ENCODE measurements at regions not wholly inside any gene's neighbourhood (a gene's known extent, or its start where the extent isn't known, plus 50 kb on each side); places are given as distances from the start of the nearest gene placed in this dataset.

GRCh38 chr3:153078826-153079225 lies 83.2 kb upstream of the RAP2B start:
- H3K4me3 Mint-ChIP-seq = no peak overlapping the region
- POLR2A ChIA-PET = no interaction called here
- no peaks in the 10 kb centered on the region for H3K27me3 Mint-ChIP-seq
- no peaks in the 10 kb centered on the region for H3K4me1 Mint-ChIP-seq
- H3K27ac Mint-ChIP-seq = no peak overlapping the region
- no peak for DNase-seq
- H3K36me3 Mint-ChIP-seq = no peaks in the 10 kb centered on the region
- H3K9me3 Mint-ChIP-seq = no peaks in the 10 kb centered on the region
- no peak for ATAC-seq (ENCODE audit: low read depth)

- DNase-seq = no peak
- no peaks in the 10 kb centered on the region for H3K27me3 Mint-ChIP-seq
- H3K36me3 Mint-ChIP-seq = no peaks in the 10 kb centered on the region
- H3K4me1 Mint-ChIP-seq = no peaks in the 10 kb centered on the region
- no peaks in the 10 kb centered on the region for H3K9me3 Mint-ChIP-seq
- ATAC-seq (ENCODE audit: low read depth) = no peak
- no peak overlapping the region for H3K27ac Mint-ChIP-seq
- no peak overlapping the region for H3K4me3 Mint-ChIP-seq
- POLR2A ChIA-PET = no interaction called here
These were observed 82.6 kb upstream of the RAP2B start for GRCh38 chr3:153079386-153079785.

GRCh38 chr3:153080778-153081240 lies 81.2 kb upstream of the RAP2B start:
- DNase-seq = no peak
- no peaks in the 10 kb centered on the region for H3K27me3 Mint-ChIP-seq
- H3K9me3 Mint-ChIP-seq = no peaks in the 10 kb centered on the region
- ATAC-seq (ENCODE audit: low read depth) = no peak
- H3K4me1 Mint-ChIP-seq = no peaks in the 10 kb centered on the region
- H3K4me3 Mint-ChIP-seq = no peak overlapping the region
- POLR2A ChIA-PET = no interaction called here
- H3K36me3 Mint-ChIP-seq = no peaks in the 10 kb centered on the region
- no peak overlapping the region for H3K27ac Mint-ChIP-seq

- Mint-ChIP-seq H3K4me3 (no peak overlapping the region), H3K27me3 (peaks cover 2% of the 10 kb centered on the region), H3K36me3 (no peaks in the 10 kb centered on the region), H3K27ac (no peak overlapping the region), H3K9me3 (no peaks in the 10 kb centered on the region), H3K4me1 (no peaks in the 10 kb centered on the region)
- POLR2A ChIA-PET = no interaction called here
- ATAC-seq (ENCODE audit: low read depth) (no peak), DNase-seq (no peak)
These were observed 77.6 kb upstream of the RAP2B start for GRCh38 chr3:153084431-153084830.

DNA sequence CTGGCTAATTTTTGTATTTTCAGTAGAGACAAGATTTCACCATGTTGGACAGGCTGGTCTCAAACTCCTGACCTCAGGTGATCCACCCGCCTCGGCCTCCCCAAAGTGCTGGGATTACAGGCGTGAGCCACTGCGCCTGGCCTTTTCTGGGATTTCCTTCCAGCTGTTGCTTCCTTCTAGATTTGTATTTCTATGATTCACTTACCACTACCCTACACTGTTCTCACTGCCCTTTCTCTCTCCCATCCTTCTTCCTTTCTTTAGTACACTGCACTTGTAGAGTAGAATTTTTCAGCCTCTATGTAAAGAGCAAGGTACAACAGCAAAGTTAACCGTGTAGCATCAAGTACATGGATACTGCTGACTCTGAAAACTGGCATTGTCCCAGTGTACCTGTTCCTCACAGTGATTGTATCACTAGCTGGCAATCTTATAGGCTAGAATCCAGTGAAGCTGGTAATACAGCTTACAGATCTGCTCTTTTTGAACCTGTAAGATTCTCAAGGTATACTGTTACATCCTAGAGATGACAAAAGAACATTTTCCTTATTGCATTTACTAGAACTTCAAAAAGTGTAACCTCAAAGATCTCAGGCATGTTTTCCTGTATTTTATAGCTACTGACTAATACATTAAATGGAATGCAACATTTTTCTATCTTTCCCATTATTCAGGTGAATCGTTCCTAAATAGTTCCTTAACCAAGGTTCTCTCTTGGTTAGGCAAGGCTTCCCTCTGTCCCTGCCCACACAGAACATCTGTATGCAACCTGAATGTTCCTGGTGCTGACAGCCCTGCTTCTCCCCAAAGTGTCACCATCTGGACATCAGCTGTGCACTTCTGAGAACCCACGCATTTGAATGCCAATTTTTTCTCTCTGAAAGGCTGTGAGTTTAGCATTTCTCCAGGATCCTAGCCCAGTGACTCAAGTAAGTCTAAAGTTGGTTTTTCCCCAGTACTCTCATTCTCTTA lies 74.1 kb upstream of the RAP2B start:
- no peak for DNase-seq
- H3K27me3 Mint-ChIP-seq = peaks cover 2% of the 10 kb centered on the region
- no peak overlapping the region for H3K4me3 Mint-ChIP-seq
- no peaks in the 10 kb centered on the region for H3K9me3 Mint-ChIP-seq
- ATAC-seq (ENCODE audit: low read depth) = no peak
- H3K27ac Mint-ChIP-seq = no peak overlapping the region
- POLR2A ChIA-PET = no interaction called here
- H3K4me1 Mint-ChIP-seq = peaks cover 5% of the 10 kb centered on the region
- H3K36me3 Mint-ChIP-seq = no peaks in the 10 kb centered on the region

- POLR2A ChIA-PET = no interaction called here
- H3K4me3 Mint-ChIP-seq = no peak overlapping the region
These were observed 72.4 kb upstream of the RAP2B start for GRCh38 chr3:153089620-153090019.

DNA sequence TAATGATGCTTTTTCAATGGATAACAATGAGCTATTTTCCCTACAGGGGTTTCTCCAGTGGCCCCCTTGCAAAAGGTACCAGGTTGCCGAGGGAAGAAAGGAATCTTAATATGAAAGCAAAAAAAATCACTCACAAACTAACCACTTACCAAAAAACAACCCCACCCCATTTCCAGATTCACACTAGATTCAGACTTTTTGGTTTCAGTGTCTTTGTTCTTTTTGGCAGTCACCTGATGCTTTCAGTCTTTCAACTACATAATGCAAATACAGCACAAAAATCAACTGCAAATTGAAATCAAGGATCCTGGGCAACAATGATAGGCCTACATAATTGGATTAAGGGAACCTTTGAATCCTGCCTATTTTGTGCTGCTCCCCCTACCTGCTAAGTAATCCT lies 71.1 kb upstream of the RAP2B start:
- DNase-seq (no peak), ATAC-seq (ENCODE audit: low read depth) (no peak)
- POLR2A ChIA-PET = no interaction called here
- Mint-ChIP-seq H3K4me1 (peaks cover 5% of the 10 kb centered on the region), H3K4me3 (no peak overlapping the region), H3K9me3 (no peaks in the 10 kb centered on the region), H3K27ac (no peak overlapping the region), H3K27me3 (peaks cover 2% of the 10 kb centered on the region), H3K36me3 (no peaks in the 10 kb centered on the region)

More at GRCh38 chr3:153089620-153090019, 72.4 kb upstream of the RAP2B start:
- DNase-seq (no peak), ATAC-seq (ENCODE audit: low read depth) (no peak)
- no peak overlapping the region for H3K27ac Mint-ChIP-seq
- H3K36me3 Mint-ChIP-seq = no peaks in the 10 kb centered on the region
- H3K9me3 Mint-ChIP-seq = no peaks in the 10 kb centered on the region
- H3K27me3 Mint-ChIP-seq = peaks cover 2% of the 10 kb centered on the region
- peaks cover 5% of the 10 kb centered on the region for H3K4me1 Mint-ChIP-seq

GRCh38 chr3:153093629-153094028 lies 68.4 kb upstream of the RAP2B start:
- POLR2A ChIA-PET = no interaction called here
- DNase-seq (no peak), ATAC-seq (ENCODE audit: low read depth) (no peak)
- Mint-ChIP-seq H3K36me3 (no peaks in the 10 kb centered on the region), H3K27me3 (peaks cover 2% of the 10 kb centered on the region), H3K9me3 (no peaks in the 10 kb centered on the region), H3K4me1 (peaks cover 5% of the 10 kb centered on the region), H3K27ac (no peak overlapping the region), H3K4me3 (no peak overlapping the region)

GRCh38 chr3:153094386-153094785 lies 67.6 kb upstream of the RAP2B start:
- Mint-ChIP-seq H3K9me3 (no peaks in the 10 kb centered on the region), H3K36me3 (no peaks in the 10 kb centered on the region), H3K4me3 (no peak overlapping the region), H3K27ac (no peak overlapping the region), H3K27me3 (no peaks in the 10 kb centered on the region), H3K4me1 (peaks cover 5% of the 10 kb centered on the region)
- POLR2A ChIA-PET = no interaction called here
- no peak for ATAC-seq (ENCODE audit: low read depth)
- no peak for DNase-seq

DNA sequence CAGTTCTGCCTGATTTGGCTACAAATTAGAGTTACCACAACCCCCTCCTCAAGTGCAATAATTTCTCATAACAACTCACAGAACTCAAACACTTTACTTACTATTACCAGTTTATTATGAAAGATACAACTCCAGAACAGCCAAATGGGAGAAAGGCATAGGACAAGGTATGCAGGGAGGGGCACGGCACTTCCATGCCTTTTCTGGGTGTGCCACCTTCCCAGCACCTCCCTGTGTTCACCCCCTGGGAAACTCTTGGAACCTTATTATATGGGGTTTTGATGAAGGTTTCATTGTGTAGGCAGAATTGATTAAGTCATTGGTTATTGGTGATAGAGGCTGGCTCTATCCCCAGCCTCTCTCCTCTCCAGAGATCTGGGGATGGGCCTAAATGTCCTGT lies 66.6 kb upstream of the RAP2B start:
- DNase-seq = no peak
- ATAC-seq (ENCODE audit: low read depth) = no peak
- Mint-ChIP-seq H3K4me1 (peaks cover 5% of the 10 kb centered on the region), H3K27me3 (no peaks in the 10 kb centered on the region), H3K4me3 (no peak overlapping the region), H3K27ac (no peak overlapping the region), H3K9me3 (no peaks in the 10 kb centered on the region), H3K36me3 (no peaks in the 10 kb centered on the region)
- POLR2A ChIA-PET = no interaction called here

DNA sequence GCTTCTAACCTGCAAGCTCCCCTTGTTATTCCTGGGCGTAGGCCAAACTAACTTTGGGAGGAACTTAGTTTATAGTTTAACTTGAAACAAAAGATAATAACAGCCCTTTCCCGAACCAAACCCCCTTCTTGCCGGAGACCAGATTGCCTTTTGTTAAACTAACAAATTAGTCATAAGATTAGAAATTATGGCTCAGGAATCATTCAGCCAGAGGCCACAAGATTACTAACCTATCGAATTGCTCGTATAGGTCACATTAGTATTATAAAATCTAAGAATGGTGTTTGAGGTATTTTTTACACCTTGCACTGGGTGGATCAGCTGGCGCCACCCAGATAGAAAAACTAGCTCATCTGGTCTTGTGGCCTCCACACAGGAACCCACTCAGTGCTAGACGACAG lies 65.3 kb upstream of the RAP2B start:
- no peak overlapping the region for H3K27ac Mint-ChIP-seq
- DNase-seq = no peak
- no peak for ATAC-seq (ENCODE audit: low read depth)
- POLR2A ChIA-PET = no interaction called here
- H3K36me3 Mint-ChIP-seq = no peaks in the 10 kb centered on the region
- H3K4me1 Mint-ChIP-seq = no peaks in the 10 kb centered on the region
- no peaks in the 10 kb centered on the region for H3K9me3 Mint-ChIP-seq
- no peak overlapping the region for H3K4me3 Mint-ChIP-seq
- H3K27me3 Mint-ChIP-seq = no peaks in the 10 kb centered on the region

DNA sequence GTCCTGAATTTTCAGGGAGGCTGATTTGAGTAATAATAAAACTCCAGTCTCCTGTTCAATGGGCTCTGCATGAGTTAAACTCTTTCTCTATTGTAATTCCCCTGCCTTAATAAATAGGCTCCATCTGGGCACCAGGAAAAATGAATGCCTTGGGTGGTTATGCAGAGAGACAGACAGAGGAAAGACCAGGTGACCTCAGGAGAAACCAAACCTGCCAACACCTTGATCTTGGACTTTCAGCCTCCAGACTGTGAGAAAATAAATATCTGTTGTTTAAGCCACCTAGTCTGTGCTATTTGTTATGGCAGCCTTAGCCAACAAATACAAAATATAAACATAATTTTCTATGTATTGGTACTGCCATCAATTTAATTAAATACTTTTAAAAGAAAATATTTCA lies 64.8 kb upstream of the RAP2B start:
- Mint-ChIP-seq H3K9me3 (no peaks in the 10 kb centered on the region), H3K27ac (no peak overlapping the region), H3K36me3 (no peaks in the 10 kb centered on the region), H3K4me3 (no peak overlapping the region), H3K27me3 (no peaks in the 10 kb centered on the region), H3K4me1 (no peaks in the 10 kb centered on the region)
- DNase-seq (no peak), ATAC-seq (ENCODE audit: low read depth) (no peak)
- POLR2A ChIA-PET = no interaction called here

- no peaks in the 10 kb centered on the region for H3K27me3 Mint-ChIP-seq
- H3K9me3 Mint-ChIP-seq = no peaks in the 10 kb centered on the region
- ATAC-seq (ENCODE audit: low read depth) = no peak
- H3K36me3 Mint-ChIP-seq = no peaks in the 10 kb centered on the region
- DNase-seq = no peak
- H3K27ac Mint-ChIP-seq = no peak overlapping the region
- no peaks in the 10 kb centered on the region for H3K4me1 Mint-ChIP-seq
- POLR2A ChIA-PET = no interaction called here
- H3K4me3 Mint-ChIP-seq = no peak overlapping the region
These were observed 62.9 kb upstream of the RAP2B start for GRCh38 chr3:153099131-153099530.

DNA sequence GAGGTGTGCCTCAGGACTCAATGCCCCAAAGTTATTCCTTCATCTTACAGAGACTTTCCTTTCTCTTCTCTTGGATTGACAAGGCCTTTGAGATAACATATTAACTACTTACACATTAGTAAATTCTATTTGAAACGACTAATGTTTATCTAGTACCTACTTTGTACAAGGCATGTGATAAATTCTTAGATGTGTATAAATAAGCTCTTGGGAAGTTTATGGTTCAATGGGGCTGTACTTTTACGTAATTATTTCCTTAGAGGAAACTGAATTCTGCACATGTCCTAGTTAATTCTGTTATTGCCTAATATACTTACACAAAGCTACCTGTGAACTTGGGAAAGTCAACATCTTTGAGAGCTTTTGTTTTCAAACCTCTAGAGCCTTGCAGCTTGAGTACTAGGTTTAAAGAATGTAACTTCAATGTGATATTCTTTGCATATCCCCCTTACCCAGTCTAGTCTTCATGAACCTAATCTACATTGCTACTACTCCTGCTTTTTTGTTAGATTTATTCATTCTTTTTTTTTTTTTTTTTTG lies 58.5 kb upstream of the RAP2B start:
- ATAC-seq (ENCODE audit: low read depth) (no peak), DNase-seq (no peak)
- H3K27me3 Mint-ChIP-seq = no peaks in the 10 kb centered on the region
- no peaks in the 10 kb centered on the region for H3K9me3 Mint-ChIP-seq
- no peak overlapping the region for H3K27ac Mint-ChIP-seq
- POLR2A ChIA-PET = no interaction called here
- H3K36me3 Mint-ChIP-seq = no peaks in the 10 kb centered on the region
- no peak overlapping the region for H3K4me3 Mint-ChIP-seq
- no peaks in the 10 kb centered on the region for H3K4me1 Mint-ChIP-seq

Data from activated naive CD8-positive, alpha-beta T cell treated with anti-CD3 and anti-CD28 coated beads, Interleukin-2, amount 10 ng/mL, durations not matched to agents 7 days and 5 days (primary cell).